GM08714 (cell line): ENCODE measurements at regions not wholly inside any gene's neighbourhood (a gene's known extent, or its start where the extent isn't known, plus 50 kb on each side); places are given as distances from the start of the nearest gene placed in this dataset.

Source experiments
- H3K4me3 ChIP-seq: fragments of 200-500 bp; sonication (Bioruptor generic); 2 replicates; pipeline ENCODE4 v1.5.1; 2014; ENCODE audit warnings: mild to moderate bottlenecking, low read length, inconsistent platforms
- ZNF274 ChIP-seq: IDR thresholded peaks from 2 replicates; pipeline ENCODE4 v1.6.1; 2012; ENCODE audit warnings: mild to moderate bottlenecking, low read depth, low read length

- TF ChIP-seq ZNF274 = no peak
- H3K4me3 ChIP-seq = no peak overlapping the region
Observed at GRCh38 chrX:131910586-131910985, 112.5 kb upstream of the STK26 start.

GRCh38 chrX:131915488-131915887 is 107.6 kb upstream of the STK26 start:
- H3K4me3 ChIP-seq = no peak overlapping the region
- no peak for TF ChIP-seq ZNF274

- no peak overlapping the region for H3K4me3 ChIP-seq
Observed at GRCh38 chrX:131917588-131917987, 105.5 kb upstream of the STK26 start.

GRCh38 chrX:131918839-131919238 is 104.3 kb upstream of the STK26 start:
- no peak overlapping the region for H3K4me3 ChIP-seq

More at GRCh38 chrX:131917588-131917987, 105.5 kb upstream of the STK26 start:
- TF ChIP-seq ZNF274 = no peak

GRCh38 chrX:131923614-131924250 is 99.4 kb upstream of the STK26 start:
- TF ChIP-seq ZNF274 = no peak
- H3K4me3 ChIP-seq = no peak overlapping the region

More at GRCh38 chrX:131918839-131919238, 104.3 kb upstream of the STK26 start:
- TF ChIP-seq ZNF274 = no peak

- TF ChIP-seq ZNF274 = no peak
- no peak overlapping the region for H3K4me3 ChIP-seq
Observed at GRCh38 chrX:131938749-131939148, 84.4 kb upstream of the STK26 start.

- no peak overlapping the region for H3K4me3 ChIP-seq
- no peak for TF ChIP-seq ZNF274
Observed at GRCh38 chrX:131942034-131942433, 81.1 kb upstream of the STK26 start.

- no peak overlapping the region for H3K4me3 ChIP-seq
- no peak for TF ChIP-seq ZNF274
Observed at GRCh38 chrX:131944936-131945902, 77.9 kb upstream of the STK26 start.

- no peak for TF ChIP-seq ZNF274
- no peak overlapping the region for H3K4me3 ChIP-seq
Observed at GRCh38 chrX:131951166-131951565, 71.9 kb upstream of the STK26 start.

GRCh38 chrX:131955099-131955777 is 67.9 kb upstream of the STK26 start:
- TF ChIP-seq ZNF274 = no peak
- H3K4me3 ChIP-seq = no peak overlapping the region

- H3K4me3 ChIP-seq = no peak overlapping the region
- no peak for TF ChIP-seq ZNF274
Observed at GRCh38 chrX:131958724-131959123, 64.4 kb upstream of the STK26 start.

GRCh38 chrX:131970347-131970746 is 52.8 kb upstream of the STK26 start:
- no peak overlapping the region for H3K4me3 ChIP-seq
- no peak for TF ChIP-seq ZNF274
